ENCODE measurements at regions not wholly inside any gene's neighbourhood (a gene's known extent, or its start where the extent isn't known, plus 50 kb on each side); places are given as distances from the start of the nearest gene placed in this dataset.
"Not testable (repeated sequence)": the region's sequence is repeated elsewhere in the genome, so short reads cannot be mapped to it uniquely, and the experiment has no call there.

GRCh38 chr6:71360556-71361335 is 72.1 kb downstream of the OGFRL1 start:
- peaks cover 2 to 30% of the 10 kb centered on the region in 2 donors for H3K9me3 ChIP-seq (replicated peaks in 1 of 2; ENCODE audit: control insufficient read depth in 2 of 2, insufficient read depth in 1 of 2, low read depth in 1 of 2, low read length in 2 of 2)
- not testable (repeated sequence) for H2BK5ac ChIP-seq (ENCODE audit: low read length); H2BK15ac ChIP-seq (ENCODE audit: low read length); H3K4me2 ChIP-seq (ENCODE audit: insufficient read depth, low read length, poor library complexity, severe bottlenecking); H3K27me3 ChIP-seq (ENCODE audit: control insufficient read depth in 3 of 3, insufficient read depth in 3 of 3, low read depth in 1 of 3, low read length in 3 of 3); DNase-seq (ENCODE audit: low spot score); H2BK120ac ChIP-seq (ENCODE audit: low read depth, low read length); H2AFZ ChIP-seq (ENCODE audit: low read length); H3K18ac ChIP-seq (ENCODE audit: low read length); H2AK5ac ChIP-seq (ENCODE audit: low read depth, low read length); H3K14ac ChIP-seq (ENCODE audit: low read length); H3K4me3 ChIP-seq (ENCODE audit: low read length in 2 of 2); H3K4me1 ChIP-seq (ENCODE audit: control insufficient read depth in 2 of 2, insufficient read depth in 1 of 2, low read depth in 1 of 2, low read length in 2 of 2); H4K91ac ChIP-seq (ENCODE audit: low read depth, low read length, poor library complexity); H3K23ac ChIP-seq (ENCODE audit: low read depth, low read length, poor library complexity); H4K8ac ChIP-seq (ENCODE audit: low read depth, low read length); H3K9ac ChIP-seq (ENCODE audit: low read depth, low read length, poor library complexity); H3K79me1 ChIP-seq (ENCODE audit: low read depth, low read length); H3K27ac ChIP-seq (replicated peaks; ENCODE audit: low read length); H3K4ac ChIP-seq (ENCODE audit: low read length); H2BK12ac ChIP-seq (ENCODE audit: low read length)
- peaks cover 0 to 45% of the 10 kb centered on the region in 2 donors for H3K36me3 ChIP-seq (replicated peaks in 1 of 2; ENCODE audit: control insufficient read depth in 2 of 2, insufficient read depth in 2 of 2, low read length in 2 of 2)
- no CpG with 5 or more reads among the region's 9 CpGs for WGBS, 2 donors (ENCODE audit: extremely low coverage in 2 of 2, insufficient read length in 2 of 2, insufficient replicate concordance in 1 of 2)

- Histone ChIP-seq H2AK5ac (ENCODE audit: low read depth, low read length) (no peak overlapping the region), H3K18ac (ENCODE audit: low read length) (no peak overlapping the region), H4K8ac (ENCODE audit: low read depth, low read length) (no peak overlapping the region), H3K9me3 (replicated peaks in 1 of 2; ENCODE audit: control insufficient read depth in 2 of 2, insufficient read depth in 1 of 2, low read depth in 1 of 2, low read length in 2 of 2) (peaks cover 2 to 40% of the 10 kb centered on the region in 2 donors), H3K4me2 (ENCODE audit: insufficient read depth, low read length, poor library complexity, severe bottlenecking) (no peak overlapping the region), H3K27ac (replicated peaks; ENCODE audit: low read length) (no peak overlapping the region), H3K4ac (ENCODE audit: low read length) (no peak overlapping the region), H3K36me3 (replicated peaks in 1 of 2; ENCODE audit: control insufficient read depth in 2 of 2, insufficient read depth in 2 of 2, low read length in 2 of 2) (peaks cover 0 to 77% of the 10 kb centered on the region in 2 donors), H4K91ac (ENCODE audit: low read depth, low read length, poor library complexity) (no peak overlapping the region), H2BK15ac (ENCODE audit: low read length) (no peak overlapping the region), H3K14ac (ENCODE audit: low read length) (no peak overlapping the region), H3K4me3 (ENCODE audit: low read length in 2 of 2) (no peak overlapping the region), H3K79me1 (ENCODE audit: low read depth, low read length) (no peaks in the 10 kb centered on the region), H3K4me1 (ENCODE audit: control insufficient read depth in 2 of 2, insufficient read depth in 1 of 2, low read depth in 1 of 2, low read length in 2 of 2) (peaks cover 0 to 5% of the 10 kb centered on the region in 2 donors), H3K27me3 (ENCODE audit: control insufficient read depth in 3 of 3, insufficient read depth in 3 of 3, low read depth in 1 of 3, low read length in 3 of 3) (no peaks in the 10 kb centered on the region), H3K9ac (ENCODE audit: low read depth, low read length, poor library complexity) (no peak overlapping the region), H2BK12ac (ENCODE audit: low read length) (no peak overlapping the region), H2AFZ (ENCODE audit: low read length) (no peak overlapping the region), H2BK120ac (ENCODE audit: low read depth, low read length) (no peak overlapping the region), H3K23ac (ENCODE audit: low read depth, low read length, poor library complexity) (no peak overlapping the region), H2BK5ac (ENCODE audit: low read length) (no peak overlapping the region)
- WGBS, 2 donors (ENCODE audit: extremely low coverage in 2 of 2, insufficient read length in 2 of 2, insufficient replicate concordance in 1 of 2): no CpG with 5 or more reads among the region's 4 CpGs
- DNase-seq (ENCODE audit: low spot score): no peak
Observed at GRCh38 chr6:71364889-71365542, 76.4 kb downstream of the OGFRL1 start.

GRCh38 chr6:71367756-71368155 is 79.1 kb downstream of the OGFRL1 start:
- H3K14ac ChIP-seq (ENCODE audit: low read length): no peak overlapping the region
- H4K91ac ChIP-seq (ENCODE audit: low read depth, low read length, poor library complexity): no peak overlapping the region
- H3K27me3 ChIP-seq (ENCODE audit: control insufficient read depth in 3 of 3, insufficient read depth in 3 of 3, low read depth in 1 of 3, low read length in 3 of 3): no peaks in the 10 kb centered on the region
- no peak overlapping the region for H4K8ac ChIP-seq (ENCODE audit: low read depth, low read length)
- H3K4ac ChIP-seq (ENCODE audit: low read length): no peak overlapping the region
- no peaks in the 10 kb centered on the region for H3K79me1 ChIP-seq (ENCODE audit: low read depth, low read length)
- no peak overlapping the region for H2BK120ac ChIP-seq (ENCODE audit: low read depth, low read length)
- H2AK5ac ChIP-seq (ENCODE audit: low read depth, low read length): no peak overlapping the region
- DNase-seq (ENCODE audit: low spot score): no peak
- no peak overlapping the region for H3K4me3 ChIP-seq (ENCODE audit: low read length in 2 of 2)
- peaks cover 0 to 88% of the 10 kb centered on the region in 2 donors for H3K36me3 ChIP-seq (replicated peaks in 1 of 2; ENCODE audit: control insufficient read depth in 2 of 2, insufficient read depth in 2 of 2, low read length in 2 of 2)
- H3K9ac ChIP-seq (ENCODE audit: low read depth, low read length, poor library complexity): no peak overlapping the region
- no peak overlapping the region for H2BK12ac ChIP-seq (ENCODE audit: low read length)
- no peak overlapping the region for H3K23ac ChIP-seq (ENCODE audit: low read depth, low read length, poor library complexity)
- no peak overlapping the region for H2BK5ac ChIP-seq (ENCODE audit: low read length)
- H3K27ac ChIP-seq (replicated peaks; ENCODE audit: low read length): no peak overlapping the region
- WGBS, 2 donors (ENCODE audit: extremely low coverage in 2 of 2, insufficient read length in 2 of 2, insufficient replicate concordance in 1 of 2): no CpG with 5 or more reads among the region's 3 CpGs
- H3K4me1 ChIP-seq (ENCODE audit: control insufficient read depth in 2 of 2, insufficient read depth in 1 of 2, low read depth in 1 of 2, low read length in 2 of 2): peaks cover 0 to 5% of the 10 kb centered on the region in 2 donors
- H2AFZ ChIP-seq (ENCODE audit: low read length): no peak overlapping the region
- H3K18ac ChIP-seq (ENCODE audit: low read length): no peak overlapping the region
- peaks cover 2 to 26% of the 10 kb centered on the region in 2 donors for H3K9me3 ChIP-seq (replicated peaks in 1 of 2; ENCODE audit: control insufficient read depth in 2 of 2, insufficient read depth in 1 of 2, low read depth in 1 of 2, low read length in 2 of 2)
- H3K4me2 ChIP-seq (ENCODE audit: insufficient read depth, low read length, poor library complexity, severe bottlenecking): no peak overlapping the region
- no peak overlapping the region for H2BK15ac ChIP-seq (ENCODE audit: low read length)

- peaks cover 0 to 5% of the 10 kb centered on the region in 2 donors for H3K4me1 ChIP-seq (ENCODE audit: control insufficient read depth in 2 of 2, insufficient read depth in 1 of 2, low read depth in 1 of 2, low read length in 2 of 2)
- H4K91ac ChIP-seq (ENCODE audit: low read depth, low read length, poor library complexity): no peak overlapping the region
- H3K4me3 ChIP-seq (ENCODE audit: low read length in 2 of 2): no peak overlapping the region
- H3K14ac ChIP-seq (ENCODE audit: low read length): no peak overlapping the region
- H3K4ac ChIP-seq (ENCODE audit: low read length): no peak overlapping the region
- H3K9me3 ChIP-seq (replicated peaks in 1 of 2; ENCODE audit: control insufficient read depth in 2 of 2, insufficient read depth in 1 of 2, low read depth in 1 of 2, low read length in 2 of 2): peaks cover 2 to 22% of the 10 kb centered on the region in 2 donors
- H2BK12ac ChIP-seq (ENCODE audit: low read length): no peak overlapping the region
- H2BK15ac ChIP-seq (ENCODE audit: low read length): no peak overlapping the region
- no peak overlapping the region for H3K23ac ChIP-seq (ENCODE audit: low read depth, low read length, poor library complexity)
- no peak overlapping the region for H3K18ac ChIP-seq (ENCODE audit: low read length)
- WGBS, 2 donors (ENCODE audit: extremely low coverage in 2 of 2, insufficient read length in 2 of 2, insufficient replicate concordance in 1 of 2): no CpG with 5 or more reads among the region's 2 CpGs
- no peak overlapping the region for H2AK5ac ChIP-seq (ENCODE audit: low read depth, low read length)
- no peak overlapping the region for H3K9ac ChIP-seq (ENCODE audit: low read depth, low read length, poor library complexity)
- H4K8ac ChIP-seq (ENCODE audit: low read depth, low read length): no peak overlapping the region
- no peak for DNase-seq (ENCODE audit: low spot score)
- no peak overlapping the region for H3K4me2 ChIP-seq (ENCODE audit: insufficient read depth, low read length, poor library complexity, severe bottlenecking)
- H3K27me3 ChIP-seq (ENCODE audit: control insufficient read depth in 3 of 3, insufficient read depth in 3 of 3, low read depth in 1 of 3, low read length in 3 of 3): no peaks in the 10 kb centered on the region
- no peak overlapping the region for H3K27ac ChIP-seq (replicated peaks; ENCODE audit: low read length)
- H2BK120ac ChIP-seq (ENCODE audit: low read depth, low read length): no peak overlapping the region
- no peaks in the 10 kb centered on the region for H3K79me1 ChIP-seq (ENCODE audit: low read depth, low read length)
- H2BK5ac ChIP-seq (ENCODE audit: low read length): no peak overlapping the region
- no peak overlapping the region for H2AFZ ChIP-seq (ENCODE audit: low read length)
- H3K36me3 ChIP-seq (replicated peaks in 1 of 2; ENCODE audit: control insufficient read depth in 2 of 2, insufficient read depth in 2 of 2, low read length in 2 of 2): peaks cover 0 to 88% of the 10 kb centered on the region in 2 donors
Observed at GRCh38 chr6:71368284-71368683, 79.7 kb downstream of the OGFRL1 start.
